Liver (tissue), 3 donors: ENCODE measurements at regions not wholly inside any gene's neighbourhood (a gene's known extent, or its start where the extent isn't known, plus 50 kb on each side); places are given as distances from the start of the nearest gene placed in this dataset.

ENCODE experiments used
- CTCF ChIP-seq: fragments of 150-350 bp; IDR thresholded peaks from 2 replicates; pipeline ENCODE4 v1.5.1; 2017; ENCODE audit warnings: improper control_type of control experiment, low read depth, low read length; ENCODE audit not compliant: missing input control
- HNF4A ChIP-seq, 2 donors: conservative IDR thresholded peaks; 2 replicates each; pipeline ENCODE4 v1.6.1; 2016; ENCODE audit warnings: antibody characterized with exemption in 2 of 2, mild to moderate bottlenecking in 2 of 2
- donor health status: healthy.
- donor health status: healthy.

GRCh38 chr5:119301210-119301609 lies 54.6 kb upstream of the TNFAIP8 start:
- TF ChIP-seq CTCF (no peak), HNF4A (conservative IDR thresholded peaks at IDR 0.05) (no peak)
